ENCODE measurements at regions not wholly inside any gene's neighbourhood (a gene's known extent, or its start where the extent isn't known, plus 50 kb on each side); places are given as distances from the start of the nearest gene placed in this dataset.

DNA sequence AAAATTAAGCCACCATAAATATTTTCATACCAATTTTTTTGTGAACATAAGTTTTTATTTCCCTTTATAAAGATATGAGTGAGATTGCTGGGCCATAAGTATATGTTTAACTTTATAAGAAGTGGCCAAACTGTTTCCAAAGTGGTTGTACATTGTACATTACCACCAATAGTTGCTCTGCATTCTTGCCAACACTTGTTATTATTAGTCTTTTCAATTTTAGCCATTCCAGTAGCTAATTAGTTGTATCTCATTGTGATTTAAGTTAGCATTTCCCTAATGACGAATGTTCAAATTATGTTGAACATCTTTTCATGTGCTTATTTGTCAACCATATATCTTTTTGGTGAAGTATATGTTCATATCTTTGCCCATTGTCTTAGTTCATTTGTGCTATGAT is 64.0 kb upstream of the DNAH14 start:
- TF ChIP-seq CREB1 (CRISPR knock-in tag; IDR thresholded peaks at IDR 0.05; ENCODE audit: low read depth): no peak
- TF ChIP-seq, protein P1, sequence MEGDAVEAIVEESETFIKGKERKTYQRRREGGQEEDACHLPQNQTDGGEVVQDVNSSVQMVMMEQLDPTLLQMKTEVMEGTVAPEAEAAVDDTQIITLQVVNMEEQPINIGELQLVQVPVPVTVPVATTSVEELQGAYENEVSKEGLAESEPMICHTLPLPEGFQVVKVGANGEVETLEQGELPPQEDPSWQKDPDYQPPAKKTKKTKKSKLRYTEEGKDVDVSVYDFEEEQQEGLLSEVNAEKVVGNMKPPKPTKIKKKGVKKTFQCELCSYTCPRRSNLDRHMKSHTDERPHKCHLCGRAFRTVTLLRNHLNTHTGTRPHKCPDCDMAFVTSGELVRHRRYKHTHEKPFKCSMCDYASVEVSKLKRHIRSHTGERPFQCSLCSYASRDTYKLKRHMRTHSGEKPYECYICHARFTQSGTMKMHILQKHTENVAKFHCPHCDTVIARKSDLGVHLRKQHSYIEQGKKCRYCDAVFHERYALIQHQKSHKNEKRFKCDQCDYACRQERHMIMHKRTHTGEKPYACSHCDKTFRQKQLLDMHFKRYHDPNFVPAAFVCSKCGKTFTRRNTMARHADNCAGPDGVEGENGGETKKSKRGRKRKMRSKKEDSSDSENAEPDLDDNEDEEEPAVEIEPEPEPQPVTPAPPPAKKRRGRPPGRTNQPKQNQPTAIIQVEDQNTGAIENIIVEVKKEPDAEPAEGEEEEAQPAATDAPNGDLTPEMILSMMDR (conservative IDR thresholded peaks at IDR 0.05; ENCODE audit: low read depth in 2 of 2): no peak
- TF ChIP-seq, protein P2, sequence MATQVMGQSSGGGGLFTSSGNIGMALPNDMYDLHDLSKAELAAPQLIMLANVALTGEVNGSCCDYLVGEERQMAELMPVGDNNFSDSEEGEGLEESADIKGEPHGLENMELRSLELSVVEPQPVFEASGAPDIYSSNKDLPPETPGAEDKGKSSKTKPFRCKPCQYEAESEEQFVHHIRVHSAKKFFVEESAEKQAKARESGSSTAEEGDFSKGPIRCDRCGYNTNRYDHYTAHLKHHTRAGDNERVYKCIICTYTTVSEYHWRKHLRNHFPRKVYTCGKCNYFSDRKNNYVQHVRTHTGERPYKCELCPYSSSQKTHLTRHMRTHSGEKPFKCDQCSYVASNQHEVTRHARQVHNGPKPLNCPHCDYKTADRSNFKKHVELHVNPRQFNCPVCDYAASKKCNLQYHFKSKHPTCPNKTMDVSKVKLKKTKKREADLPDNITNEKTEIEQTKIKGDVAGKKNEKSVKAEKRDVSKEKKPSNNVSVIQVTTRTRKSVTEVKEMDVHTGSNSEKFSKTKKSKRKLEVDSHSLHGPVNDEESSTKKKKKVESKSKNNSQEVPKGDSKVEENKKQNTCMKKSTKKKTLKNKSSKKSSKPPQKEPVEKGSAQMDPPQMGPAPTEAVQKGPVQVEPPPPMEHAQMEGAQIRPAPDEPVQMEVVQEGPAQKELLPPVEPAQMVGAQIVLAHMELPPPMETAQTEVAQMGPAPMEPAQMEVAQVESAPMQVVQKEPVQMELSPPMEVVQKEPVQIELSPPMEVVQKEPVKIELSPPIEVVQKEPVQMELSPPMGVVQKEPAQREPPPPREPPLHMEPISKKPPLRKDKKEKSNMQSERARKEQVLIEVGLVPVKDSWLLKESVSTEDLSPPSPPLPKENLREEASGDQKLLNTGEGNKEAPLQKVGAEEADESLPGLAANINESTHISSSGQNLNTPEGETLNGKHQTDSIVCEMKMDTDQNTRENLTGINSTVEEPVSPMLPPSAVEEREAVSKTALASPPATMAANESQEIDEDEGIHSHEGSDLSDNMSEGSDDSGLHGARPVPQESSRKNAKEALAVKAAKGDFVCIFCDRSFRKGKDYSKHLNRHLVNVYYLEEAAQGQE (IDR thresholded peaks at IDR 0.05; ENCODE audit: unreplicated experiment): no peak
- TF ChIP-seq EZH2 (IDR thresholded peaks at IDR 0.05; ENCODE audit: low read depth, unreplicated experiment): no peak
- TF ChIP-seq ZNF114 (CRISPR knock-in tag; IDR thresholded peaks at IDR 0.05): no peak
- no peak for TF ChIP-seq POLR2AphosphoS5 (IDR thresholded peaks at IDR 0.05; ENCODE audit: low read depth)
- no peak for TF ChIP-seq EZH2phosphoT487 (IDR thresholded peaks at IDR 0.05; ENCODE audit: unreplicated experiment)
- no peak for TF ChIP-seq JUNB (IDR thresholded peaks at IDR 0.05; ENCODE audit: unreplicated experiment)
- no peak for TF ChIP-seq STAT1 (IDR thresholded peaks at IDR 0.05; ENCODE audit: unreplicated experiment)
- TF ChIP-seq ZNF331 (CRISPR knock-in tag; IDR thresholded peaks at IDR 0.05; ENCODE audit: low read depth): no peak
- TF ChIP-seq NANOG (IDR thresholded peaks at IDR 0.05; ENCODE audit: borderline replicate concordance): no peak
- TF ChIP-seq, protein P3, sequence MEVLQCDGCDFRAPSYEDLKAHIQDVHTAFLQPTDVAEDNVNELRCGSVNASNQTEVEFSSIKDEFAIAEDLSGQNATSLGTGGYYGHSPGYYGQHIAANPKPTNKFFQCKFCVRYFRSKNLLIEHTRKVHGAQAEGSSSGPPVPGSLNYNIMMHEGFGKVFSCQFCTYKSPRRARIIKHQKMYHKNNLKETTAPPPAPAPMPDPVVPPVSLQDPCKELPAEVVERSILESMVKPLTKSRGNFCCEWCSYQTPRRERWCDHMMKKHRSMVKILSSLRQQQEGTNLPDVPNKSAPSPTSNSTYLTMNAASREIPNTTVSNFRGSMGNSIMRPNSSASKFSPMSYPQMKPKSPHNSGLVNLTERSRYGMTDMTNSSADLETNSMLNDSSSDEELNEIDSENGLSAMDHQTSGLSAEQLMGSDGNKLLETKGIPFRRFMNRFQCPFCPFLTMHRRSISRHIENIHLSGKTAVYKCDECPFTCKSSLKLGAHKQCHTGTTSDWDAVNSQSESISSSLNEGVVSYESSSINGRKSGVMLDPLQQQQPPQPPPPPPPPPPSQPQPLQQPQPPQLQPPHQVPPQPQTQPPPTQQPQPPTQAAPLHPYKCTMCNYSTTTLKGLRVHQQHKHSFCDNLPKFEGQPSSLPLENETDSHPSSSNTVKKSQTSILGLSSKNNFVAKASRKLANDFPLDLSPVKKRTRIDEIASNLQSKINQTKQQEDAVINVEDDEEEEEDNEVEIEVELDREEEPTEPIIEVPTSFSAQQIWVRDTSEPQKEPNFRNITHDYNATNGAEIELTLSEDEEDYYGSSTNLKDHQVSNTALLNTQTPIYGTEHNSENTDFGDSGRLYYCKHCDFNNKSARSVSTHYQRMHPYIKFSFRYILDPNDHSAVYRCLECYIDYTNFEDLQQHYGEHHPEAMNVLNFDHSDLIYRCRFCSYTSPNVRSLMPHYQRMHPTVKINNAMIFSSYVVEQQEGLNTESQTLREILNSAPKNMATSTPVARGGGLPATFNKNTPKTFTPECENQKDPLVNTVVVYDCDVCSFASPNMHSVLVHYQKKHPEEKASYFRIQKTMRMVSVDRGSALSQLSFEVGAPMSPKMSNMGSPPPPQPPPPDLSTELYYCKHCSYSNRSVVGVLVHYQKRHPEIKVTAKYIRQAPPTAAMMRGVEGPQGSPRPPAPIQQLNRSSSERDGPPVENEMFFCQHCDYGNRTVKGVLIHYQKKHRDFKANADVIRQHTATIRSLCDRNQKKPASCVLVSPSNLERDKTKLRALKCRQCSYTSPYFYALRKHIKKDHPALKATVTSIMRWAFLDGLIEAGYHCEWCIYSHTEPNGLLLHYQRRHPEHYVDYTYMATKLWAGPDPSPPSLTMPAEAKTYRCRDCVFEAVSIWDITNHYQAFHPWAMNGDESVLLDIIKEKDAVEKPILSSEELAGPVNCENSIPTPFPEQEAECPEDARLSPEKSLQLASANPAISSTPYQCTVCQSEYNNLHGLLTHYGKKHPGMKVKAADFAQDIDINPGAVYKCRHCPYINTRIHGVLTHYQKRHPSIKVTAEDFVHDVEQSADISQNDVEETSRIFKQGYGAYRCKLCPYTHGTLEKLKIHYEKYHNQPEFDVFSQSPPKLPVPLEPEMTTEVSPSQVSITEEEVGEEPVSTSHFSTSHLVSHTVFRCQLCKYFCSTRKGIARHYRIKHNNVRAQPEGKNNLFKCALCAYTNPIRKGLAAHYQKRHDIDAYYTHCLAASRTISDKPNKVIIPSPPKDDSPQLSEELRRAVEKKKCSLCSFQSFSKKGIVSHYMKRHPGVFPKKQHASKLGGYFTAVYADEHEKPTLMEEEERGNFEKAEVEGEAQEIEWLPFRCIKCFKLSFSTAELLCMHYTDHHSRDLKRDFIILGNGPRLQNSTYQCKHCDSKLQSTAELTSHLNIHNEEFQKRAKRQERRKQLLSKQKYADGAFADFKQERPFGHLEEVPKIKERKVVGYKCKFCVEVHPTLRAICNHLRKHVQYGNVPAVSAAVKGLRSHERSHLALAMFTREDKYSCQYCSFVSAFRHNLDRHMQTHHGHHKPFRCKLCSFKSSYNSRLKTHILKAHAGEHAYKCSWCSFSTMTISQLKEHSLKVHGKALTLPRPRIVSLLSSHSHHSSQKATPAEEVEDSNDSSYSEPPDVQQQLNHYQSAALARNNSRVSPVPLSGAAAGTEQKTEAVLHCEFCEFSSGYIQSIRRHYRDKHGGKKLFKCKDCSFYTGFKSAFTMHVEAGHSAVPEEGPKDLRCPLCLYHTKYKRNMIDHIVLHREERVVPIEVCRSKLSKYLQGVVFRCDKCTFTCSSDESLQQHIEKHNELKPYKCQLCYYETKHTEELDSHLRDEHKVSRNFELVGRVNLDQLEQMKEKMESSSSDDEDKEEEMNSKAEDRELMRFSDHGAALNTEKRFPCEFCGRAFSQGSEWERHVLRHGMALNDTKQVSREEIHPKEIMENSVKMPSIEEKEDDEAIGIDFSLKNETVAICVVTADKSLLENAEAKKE (CRISPR knock-in tag; IDR thresholded peaks at IDR 0.05): no peak
- TF ChIP-seq, protein P4, sequence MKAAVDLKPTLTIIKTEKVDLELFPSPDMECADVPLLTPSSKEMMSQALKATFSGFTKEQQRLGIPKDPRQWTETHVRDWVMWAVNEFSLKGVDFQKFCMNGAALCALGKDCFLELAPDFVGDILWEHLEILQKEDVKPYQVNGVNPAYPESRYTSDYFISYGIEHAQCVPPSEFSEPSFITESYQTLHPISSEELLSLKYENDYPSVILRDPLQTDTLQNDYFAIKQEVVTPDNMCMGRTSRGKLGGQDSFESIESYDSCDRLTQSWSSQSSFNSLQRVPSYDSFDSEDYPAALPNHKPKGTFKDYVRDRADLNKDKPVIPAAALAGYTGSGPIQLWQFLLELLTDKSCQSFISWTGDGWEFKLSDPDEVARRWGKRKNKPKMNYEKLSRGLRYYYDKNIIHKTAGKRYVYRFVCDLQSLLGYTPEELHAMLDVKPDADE (IDR thresholded peaks at IDR 0.05): no peak
